Chondrocyte (in vitro differentiated cells): ENCODE measurements at regions not wholly inside any gene's neighbourhood (a gene's known extent, or its start where the extent isn't known, plus 50 kb on each side); places are given as distances from the start of the nearest gene placed in this dataset.

ENCODE experiments used
- DNase-seq: peaks from one replicate; pipeline ENCODE4 v3.0.0; 2021; ENCODE audit warnings: mixed read lengths, low spot score
- H3K27ac Mint-ChIP-seq: one replicate; pipeline ENCODE4 v1.8.0; 2021; ENCODE audit warnings: mild to moderate bottlenecking, moderate library complexity, mixed read lengths; ENCODE audit not compliant: unreplicated experiment
- H3K27me3 Mint-ChIP-seq: 2 replicates; pipeline ENCODE4 v1.8.0; 2021; ENCODE audit warnings: low read depth, mixed read lengths
- H3K36me3 Mint-ChIP-seq: 2 replicates; pipeline ENCODE4 v1.8.0; 2021; ENCODE audit warnings: low read depth, mixed read lengths
- H3K4me1 Mint-ChIP-seq: 2 replicates; pipeline ENCODE4 v1.8.0; 2021; ENCODE audit warnings: low read depth, mild to moderate bottlenecking, mixed read lengths
- H3K4me3 Mint-ChIP-seq: one replicate; pipeline ENCODE4 v1.8.0; 2021; ENCODE audit warnings: mild to moderate bottlenecking, moderate library complexity, mixed read lengths; ENCODE audit not compliant: unreplicated experiment
- H3K9me3 Mint-ChIP-seq: 2 replicates; pipeline ENCODE4 v1.8.0; 2021; ENCODE audit warnings: low read depth, mixed read lengths
- TF ChIP-seq, protein P1 (sequence below): fragments of 200-600 bp; sonication (generic); IDR thresholded peaks from 2 replicates; pipeline ENCODE4 v1.5.0; 2021; ENCODE audit warnings: antibody characterized with exemption, mild to moderate bottlenecking, moderate library complexity

DNA sequence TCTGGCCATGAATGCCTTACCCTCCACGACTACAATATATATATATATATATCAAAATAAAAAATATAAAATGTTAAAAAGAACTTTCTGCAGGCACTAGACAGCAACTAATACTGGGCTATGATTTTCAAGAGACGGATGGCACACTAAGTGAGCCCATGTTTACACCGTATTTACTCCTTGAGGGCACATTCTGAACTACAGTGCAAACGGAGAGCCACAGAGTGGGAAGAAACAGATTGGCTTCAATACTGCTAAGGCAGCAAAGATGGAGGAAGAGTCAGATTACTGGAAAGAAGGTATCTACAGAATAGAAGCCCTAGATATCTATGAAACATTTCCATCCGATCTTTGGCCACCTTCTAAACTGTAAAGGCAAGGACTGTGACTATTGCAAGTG lies 330.3 kb downstream of the HTR1B start:
- H3K4me1 Mint-ChIP-seq = no peaks in the 10 kb centered on the region
- peaks cover 6% of the 10 kb centered on the region for H3K9me3 Mint-ChIP-seq
- H3K27ac Mint-ChIP-seq = no peak overlapping the region
- TF ChIP-seq, protein P1, sequence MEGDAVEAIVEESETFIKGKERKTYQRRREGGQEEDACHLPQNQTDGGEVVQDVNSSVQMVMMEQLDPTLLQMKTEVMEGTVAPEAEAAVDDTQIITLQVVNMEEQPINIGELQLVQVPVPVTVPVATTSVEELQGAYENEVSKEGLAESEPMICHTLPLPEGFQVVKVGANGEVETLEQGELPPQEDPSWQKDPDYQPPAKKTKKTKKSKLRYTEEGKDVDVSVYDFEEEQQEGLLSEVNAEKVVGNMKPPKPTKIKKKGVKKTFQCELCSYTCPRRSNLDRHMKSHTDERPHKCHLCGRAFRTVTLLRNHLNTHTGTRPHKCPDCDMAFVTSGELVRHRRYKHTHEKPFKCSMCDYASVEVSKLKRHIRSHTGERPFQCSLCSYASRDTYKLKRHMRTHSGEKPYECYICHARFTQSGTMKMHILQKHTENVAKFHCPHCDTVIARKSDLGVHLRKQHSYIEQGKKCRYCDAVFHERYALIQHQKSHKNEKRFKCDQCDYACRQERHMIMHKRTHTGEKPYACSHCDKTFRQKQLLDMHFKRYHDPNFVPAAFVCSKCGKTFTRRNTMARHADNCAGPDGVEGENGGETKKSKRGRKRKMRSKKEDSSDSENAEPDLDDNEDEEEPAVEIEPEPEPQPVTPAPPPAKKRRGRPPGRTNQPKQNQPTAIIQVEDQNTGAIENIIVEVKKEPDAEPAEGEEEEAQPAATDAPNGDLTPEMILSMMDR = no peak
- no peak overlapping the region for H3K4me3 Mint-ChIP-seq
- no peaks in the 10 kb centered on the region for H3K36me3 Mint-ChIP-seq
- no peak for DNase-seq
- H3K27me3 Mint-ChIP-seq = no peaks in the 10 kb centered on the region

DNA sequence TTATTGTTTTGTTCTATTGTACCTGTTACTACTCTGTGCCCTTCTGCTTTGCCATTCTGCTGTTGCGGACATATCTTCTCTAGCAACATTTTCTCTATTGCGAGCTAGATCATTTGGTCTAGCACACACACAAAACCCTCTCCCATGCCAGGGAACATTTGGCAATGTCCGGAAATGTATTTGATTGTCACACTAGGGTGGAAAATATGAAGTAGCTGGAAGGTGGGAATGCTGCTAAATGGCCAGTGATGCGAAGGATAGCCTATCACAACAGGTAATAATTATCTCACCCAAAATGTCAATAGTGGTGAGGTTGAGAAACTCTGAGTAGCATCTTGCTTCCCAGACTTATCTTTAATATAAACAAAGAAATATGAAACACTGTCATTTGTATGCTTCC lies 331.9 kb downstream of the HTR1B start:
- no peak overlapping the region for H3K27ac Mint-ChIP-seq
- peaks cover 6% of the 10 kb centered on the region for H3K36me3 Mint-ChIP-seq
- no peaks in the 10 kb centered on the region for H3K27me3 Mint-ChIP-seq
- H3K4me3 Mint-ChIP-seq = no peak overlapping the region
- peaks cover 18% of the 10 kb centered on the region for H3K9me3 Mint-ChIP-seq
- H3K4me1 Mint-ChIP-seq = no peaks in the 10 kb centered on the region
- no peak for DNase-seq
- TF ChIP-seq, protein P1 = no peak

DNA sequence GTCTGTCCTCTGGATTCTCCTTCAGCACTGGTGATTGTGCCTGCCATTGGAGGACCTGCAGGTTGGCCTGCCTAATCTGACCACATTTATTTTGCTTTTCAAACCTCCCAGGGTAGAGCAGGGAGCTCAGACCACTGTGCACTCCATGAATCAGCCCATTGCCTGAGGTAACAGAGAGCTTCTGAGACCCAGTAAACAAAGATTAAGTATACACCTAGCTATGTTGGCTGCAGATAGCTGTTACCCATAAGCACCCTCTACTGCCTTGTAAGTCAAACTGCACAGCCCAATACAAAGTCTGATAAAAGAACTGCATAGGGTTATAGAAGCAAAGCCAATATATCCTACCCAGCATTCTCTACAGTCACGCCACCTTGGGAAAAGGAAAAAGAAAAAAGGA lies 338.7 kb downstream of the HTR1B start:
- TF ChIP-seq, protein P1 = no peak
- no peak for DNase-seq
- H3K27ac Mint-ChIP-seq = no peak overlapping the region
- peaks cover 6% of the 10 kb centered on the region for H3K36me3 Mint-ChIP-seq
- no peak overlapping the region for H3K4me3 Mint-ChIP-seq
- H3K9me3 Mint-ChIP-seq = peaks cover 23% of the 10 kb centered on the region
- H3K4me1 Mint-ChIP-seq = no peaks in the 10 kb centered on the region
- H3K27me3 Mint-ChIP-seq = no peaks in the 10 kb centered on the region

DNA sequence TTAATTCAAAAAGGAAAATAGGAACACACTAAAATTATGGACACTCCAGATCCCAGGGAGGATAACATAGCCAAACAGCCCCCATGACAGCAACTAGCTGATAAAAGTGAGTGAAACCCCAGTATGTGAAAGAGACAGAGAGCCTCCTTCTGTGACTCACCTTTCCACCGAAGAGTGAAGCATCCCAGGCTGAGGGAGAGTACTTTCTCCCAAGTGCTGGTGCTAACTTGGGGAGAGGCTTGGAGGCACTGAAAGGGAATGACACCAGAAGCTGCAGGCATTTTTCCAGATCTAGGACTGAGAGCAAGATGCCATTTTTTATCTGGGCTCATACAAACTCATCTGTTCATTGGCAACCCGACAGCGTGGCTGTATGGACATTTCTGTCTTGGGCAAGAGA lies 339.8 kb downstream of the HTR1B start:
- H3K36me3 Mint-ChIP-seq = peaks cover 6% of the 10 kb centered on the region
- H3K27ac Mint-ChIP-seq = no peak overlapping the region
- DNase-seq = no peak
- H3K9me3 Mint-ChIP-seq = peaks cover 22% of the 10 kb centered on the region
- H3K4me1 Mint-ChIP-seq = no peaks in the 10 kb centered on the region
- TF ChIP-seq, protein P1 = no peak
- no peak overlapping the region for H3K4me3 Mint-ChIP-seq
- no peaks in the 10 kb centered on the region for H3K27me3 Mint-ChIP-seq

DNA sequence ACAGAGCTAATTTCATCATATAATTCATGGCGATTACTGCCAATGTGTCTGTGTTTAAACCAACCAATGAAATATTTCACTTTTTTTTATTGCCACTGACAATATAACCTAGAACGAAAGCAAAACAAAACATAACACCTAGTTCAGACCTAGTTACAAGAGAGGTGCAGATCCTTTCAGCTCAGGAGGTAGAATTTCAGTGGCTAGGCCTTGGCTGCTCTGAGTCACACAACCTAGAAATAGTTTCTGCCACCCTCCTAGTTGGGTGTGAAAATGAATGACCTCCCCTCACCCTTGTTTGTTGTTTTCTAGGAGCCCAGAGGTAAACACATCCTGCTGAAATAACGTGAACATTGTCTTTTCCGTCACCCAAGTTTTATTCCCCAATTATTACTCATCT lies 356.3 kb downstream of the HTR1B start:
- Mint-ChIP-seq H3K27ac (no peak overlapping the region), H3K9me3 (peaks cover 5% of the 10 kb centered on the region), H3K27me3 (peaks cover 8% of the 10 kb centered on the region)

More for the DNA sequence above, 356.3 kb downstream of the HTR1B start:
- DNase-seq = no peak
- TF ChIP-seq, protein P1 = no peak
- Mint-ChIP-seq H3K4me3 (no peak overlapping the region), H3K4me1 (no peaks in the 10 kb centered on the region), H3K36me3 (no peaks in the 10 kb centered on the region)
